ENCODE measurements at regions not wholly inside any gene's neighbourhood (a gene's known extent, or its start where the extent isn't known, plus 50 kb on each side); places are given as distances from the start of the nearest gene placed in this dataset.

DNA sequence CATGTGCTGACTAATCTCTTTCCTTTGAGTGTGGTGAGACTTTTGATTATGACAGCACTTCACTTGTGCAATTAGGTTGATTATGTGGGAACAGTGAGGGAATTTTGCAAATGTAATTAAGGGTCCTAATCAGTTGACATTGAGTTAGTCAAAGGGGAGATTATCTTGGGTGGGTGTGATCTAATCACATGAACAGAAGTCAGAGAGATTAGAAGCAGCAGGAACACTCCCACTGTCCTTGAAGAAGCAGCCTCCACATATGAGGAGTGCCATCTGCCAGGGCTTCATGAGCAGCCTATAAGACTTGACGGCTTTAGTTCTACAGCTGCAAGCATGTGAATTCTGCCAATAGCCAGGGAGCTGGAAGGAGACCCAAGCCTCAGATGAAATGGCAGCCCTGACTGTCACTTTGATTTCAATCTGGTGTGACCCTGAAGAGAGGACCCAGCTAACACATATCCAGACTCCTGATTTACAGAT lies 89.4 kb upstream of the APCDD1 start:
- TF ChIP-seq CTCF (IDR thresholded peaks at IDR 0.05; ENCODE audit: insufficient read depth, low read depth, low read length), result no peak
- TF ChIP-seq EZH2 (IDR thresholded peaks at IDR 0.05; ENCODE audit: insufficient read depth, low read length), result no peak

Data from astrocyte (in vitro differentiated cells and primary cell).